ENCODE measurements at regions not wholly inside any gene's neighbourhood (a gene's known extent, or its start where the extent isn't known, plus 50 kb on each side); places are given as distances from the start of the nearest gene placed in this dataset.
A peak's percentile ranks its signal among the peaks of the same experiment; 100 is the strongest.

DNA sequence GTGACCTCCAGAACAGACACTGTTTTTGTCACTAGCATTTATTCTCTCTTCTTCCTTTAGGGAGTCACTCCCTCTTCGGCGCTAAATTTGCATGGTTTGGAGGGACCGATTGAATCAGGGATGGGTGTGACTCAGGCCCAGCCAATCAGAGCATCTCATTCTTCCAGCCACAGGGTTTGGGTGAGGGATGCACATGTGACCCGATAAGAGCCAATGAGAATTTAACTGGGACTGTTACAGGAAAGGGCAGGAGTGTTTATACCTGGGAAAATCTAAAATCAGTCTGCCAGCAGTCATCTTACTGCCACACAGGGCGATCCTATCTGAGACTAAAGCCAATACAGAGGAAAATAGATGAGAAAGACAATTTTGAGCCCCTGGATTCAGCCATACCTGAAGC, 351.2 kb upstream of the ERCC4 start:
- H2BK120ac ChIP-seq (ENCODE audit: low read depth, low read length, poor library complexity, severe bottlenecking): no peak overlapping the region
- WGBS (ENCODE audit: extremely low coverage, insufficient read length, low lambda C conversion rate): no CpG with 5 or more reads among the region's 5 CpGs
- H3K9me3 ChIP-seq (ENCODE audit: control insufficient read depth, low read depth, low read length): no peaks in the 10 kb centered on the region
- no peak overlapping the region for H4K5ac ChIP-seq (ENCODE audit: insufficient read length, low read depth, low read length)
- Mint-ChIP-seq H3K4me3 (no peak overlapping the region), H3K36me3 (ENCODE audit: insufficient read depth in 1 of 3, low read depth in 3 of 3) (no peaks in the 10 kb centered on the region), H3K4me1 (peaks cover 9% of the 10 kb centered on the region in 2 experiments), H3K27me3 (ENCODE audit: low read depth) (no peaks in the 10 kb centered on the region), H3K9me3 (no peaks in the 10 kb centered on the region), H3K27ac (peak overlapping the region in 1 of 3 experiments; percentile 65; a peak in 1 of 7 replicates)
- no peak for TF ChIP-seq CTCF (conservative IDR thresholded peaks at IDR 0.05)
- no peak overlapping the region for H3T11ph ChIP-seq (ENCODE audit: low read length)
- no peak overlapping the region for H3K23ac ChIP-seq (ENCODE audit: insufficient read length, low read depth, low read length)
- no peak overlapping the region for H4K8ac ChIP-seq (replicated peaks; ENCODE audit: insufficient read length, low read depth, low read length)
- no peak for DNase-seq
- no peak overlapping the region for H2AFZ ChIP-seq (ENCODE audit: low read length)
- no peak overlapping the region for H2BK5ac ChIP-seq (ENCODE audit: insufficient read length, low read length)
- no peaks in the 10 kb centered on the region for H3K4me1 ChIP-seq (ENCODE audit: insufficient read depth, low read length)
- no peak overlapping the region for H2BK20ac ChIP-seq (ENCODE audit: low read depth, low read length, poor library complexity, severe bottlenecking)
- H4K91ac ChIP-seq (ENCODE audit: insufficient read length, low read depth, low read length): no peak overlapping the region
- no peak overlapping the region for H3K27ac ChIP-seq (ENCODE audit: insufficient read length, low read depth, low read length)
- no peak overlapping the region for H3K9ac ChIP-seq (ENCODE audit: extremely low read depth, insufficient read length, low read length)
- no peak overlapping the region for H2AK5ac ChIP-seq (ENCODE audit: insufficient read length, low read length)
- H4K20me1 ChIP-seq (ENCODE audit: control insufficient read depth, insufficient read depth, insufficient read length): no peaks in the 10 kb centered on the region
- no peak overlapping the region for H3K4ac ChIP-seq (ENCODE audit: low read depth, low read length)
- no peak overlapping the region for H3K56ac ChIP-seq (ENCODE audit: insufficient read length, low read depth, low read length)
- H3K79me2 ChIP-seq (ENCODE audit: insufficient read depth, low read length): no peaks in the 10 kb centered on the region
- H2BK15ac ChIP-seq (ENCODE audit: low read depth, low read length): no peak overlapping the region
- no peak overlapping the region for H3K14ac ChIP-seq (ENCODE audit: insufficient read depth, low read length)
- H2BK12ac ChIP-seq (ENCODE audit: insufficient read length, low read depth, low read length): no peak overlapping the region
- H3K18ac ChIP-seq (ENCODE audit: insufficient read length, low read depth, low read length): no peak overlapping the region
- no peak overlapping the region for H3K4me2 ChIP-seq (ENCODE audit: insufficient read depth, insufficient read length, low read length)
- H3K79me1 ChIP-seq (ENCODE audit: insufficient read depth, low read depth, low read length, poor library complexity, severe bottlenecking): no peaks in the 10 kb centered on the region
- H3K23me2 ChIP-seq (ENCODE audit: insufficient read length, low read depth, low read length, poor library complexity, severe bottlenecking): no peaks in the 10 kb centered on the region
- no peaks in the 10 kb centered on the region for H3K27me3 ChIP-seq (ENCODE audit: insufficient read depth, low read length)
